ENCODE measurements at regions not wholly inside any gene's neighbourhood (a gene's known extent, or its start where the extent isn't known, plus 50 kb on each side); places are given as distances from the start of the nearest gene placed in this dataset.

DNA sequence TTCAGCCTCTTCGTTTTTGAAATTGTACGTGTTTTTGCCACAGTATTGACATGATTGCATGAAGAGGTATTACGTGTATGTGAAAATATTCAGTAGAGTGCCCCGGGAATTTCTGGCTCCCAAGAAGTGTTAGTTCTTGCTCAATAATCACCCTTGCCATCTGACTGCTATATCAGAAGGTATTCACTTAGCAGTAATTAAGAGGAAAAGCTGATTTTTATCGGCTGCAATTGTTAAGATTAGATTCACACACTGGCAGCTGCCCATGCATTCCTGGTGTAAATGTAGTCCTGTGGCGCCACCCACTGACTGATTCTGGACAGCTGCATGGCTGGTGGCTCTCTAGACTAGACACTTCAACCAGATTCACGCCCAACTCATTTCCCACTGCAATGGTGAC, 440.1 kb upstream of the ADAMTS16 start:
- ATAC-seq = no peak

DNA sequence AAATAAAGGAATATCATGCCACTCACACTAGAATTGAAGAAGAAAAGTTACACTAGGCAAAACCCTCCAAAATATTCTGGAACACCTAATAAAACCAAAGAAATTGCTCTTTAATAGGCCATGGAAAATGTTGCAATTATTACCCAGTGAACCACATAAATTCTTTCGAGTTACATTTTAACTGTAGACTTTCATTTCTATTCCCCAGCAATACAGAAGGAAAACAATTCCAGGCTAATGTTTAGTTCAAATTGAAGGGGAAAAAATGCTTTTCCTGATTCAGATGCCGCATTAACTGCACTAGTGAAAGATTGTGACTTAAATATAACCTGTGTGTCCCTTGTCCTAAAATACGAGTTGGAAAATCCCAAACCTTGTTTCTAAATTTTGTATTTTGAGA, 439.3 kb upstream of the ADAMTS16 start:
- H3K4me1 Mint-ChIP-seq = no peaks in the 10 kb centered on the region
- no peak overlapping the region for H3K4me3 Mint-ChIP-seq
- ATAC-seq = no peak
- H3K9me3 Mint-ChIP-seq = peaks cover 3% of the 10 kb centered on the region
- no peaks in the 10 kb centered on the region for H3K36me3 Mint-ChIP-seq
- no peaks in the 10 kb centered on the region for H3K27me3 Mint-ChIP-seq
- no peak overlapping the region for H3K27ac Mint-ChIP-seq

More for the DNA sequence above, 440.1 kb upstream of the ADAMTS16 start:
- H3K4me1 Mint-ChIP-seq = no peaks in the 10 kb centered on the region
- H3K27ac Mint-ChIP-seq = no peak overlapping the region
- H3K36me3 Mint-ChIP-seq = no peaks in the 10 kb centered on the region
- no peak overlapping the region for H3K4me3 Mint-ChIP-seq
- peaks cover 7% of the 10 kb centered on the region for H3K9me3 Mint-ChIP-seq
- no peaks in the 10 kb centered on the region for H3K27me3 Mint-ChIP-seq

GRCh38 chr5:4703931-4704458, 436.1 kb upstream of the ADAMTS16 start:
- ATAC-seq = no peak
- no peaks in the 10 kb centered on the region for H3K36me3 Mint-ChIP-seq
- no peaks in the 10 kb centered on the region for H3K4me1 Mint-ChIP-seq
- no peaks in the 10 kb centered on the region for H3K27me3 Mint-ChIP-seq
- no peak overlapping the region for H3K27ac Mint-ChIP-seq
- H3K9me3 Mint-ChIP-seq = no peaks in the 10 kb centered on the region
- H3K4me3 Mint-ChIP-seq = no peak overlapping the region

DNA sequence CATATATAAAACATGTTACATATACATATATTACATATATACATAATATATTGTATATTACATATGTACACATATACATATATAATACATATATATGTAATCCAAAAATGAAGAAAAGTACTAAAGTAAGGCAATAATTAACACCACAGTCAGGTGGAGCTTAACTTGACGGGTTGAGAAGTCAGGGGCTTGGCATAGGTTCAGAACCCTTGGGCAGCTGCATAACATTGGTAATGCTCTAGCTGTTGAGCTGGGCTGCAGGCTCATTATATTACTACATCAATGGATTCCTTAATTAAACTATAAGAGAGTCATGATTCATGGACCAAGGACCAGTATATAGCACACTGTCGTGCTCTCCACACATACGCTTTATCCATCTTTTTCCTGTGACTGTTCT, 435.2 kb upstream of the ADAMTS16 start:
- no peaks in the 10 kb centered on the region for H3K9me3 Mint-ChIP-seq
- H3K4me1 Mint-ChIP-seq = no peaks in the 10 kb centered on the region
- no peak overlapping the region for H3K27ac Mint-ChIP-seq
- H3K36me3 Mint-ChIP-seq = no peaks in the 10 kb centered on the region
- H3K27me3 Mint-ChIP-seq = no peaks in the 10 kb centered on the region
- no peak for ATAC-seq
- no peak overlapping the region for H3K4me3 Mint-ChIP-seq

- Mint-ChIP-seq H3K27ac (no peak overlapping the region), H3K27me3 (no peaks in the 10 kb centered on the region), H3K4me1 (no peaks in the 10 kb centered on the region), H3K4me3 (no peak overlapping the region), H3K36me3 (no peaks in the 10 kb centered on the region), H3K9me3 (peaks cover 16% of the 10 kb centered on the region)
- no peak for ATAC-seq
Observed at GRCh38 chr5:4716781-4717180, 423.3 kb upstream of the ADAMTS16 start.

- no peak for ATAC-seq
- no peaks in the 10 kb centered on the region for H3K36me3 Mint-ChIP-seq
- H3K27me3 Mint-ChIP-seq = no peaks in the 10 kb centered on the region
- peaks cover 15% of the 10 kb centered on the region for H3K9me3 Mint-ChIP-seq
- no peaks in the 10 kb centered on the region for H3K4me1 Mint-ChIP-seq
- no peak overlapping the region for H3K27ac Mint-ChIP-seq
- no peak overlapping the region for H3K4me3 Mint-ChIP-seq
Observed at GRCh38 chr5:4717446-4717845, 422.7 kb upstream of the ADAMTS16 start.

DNA sequence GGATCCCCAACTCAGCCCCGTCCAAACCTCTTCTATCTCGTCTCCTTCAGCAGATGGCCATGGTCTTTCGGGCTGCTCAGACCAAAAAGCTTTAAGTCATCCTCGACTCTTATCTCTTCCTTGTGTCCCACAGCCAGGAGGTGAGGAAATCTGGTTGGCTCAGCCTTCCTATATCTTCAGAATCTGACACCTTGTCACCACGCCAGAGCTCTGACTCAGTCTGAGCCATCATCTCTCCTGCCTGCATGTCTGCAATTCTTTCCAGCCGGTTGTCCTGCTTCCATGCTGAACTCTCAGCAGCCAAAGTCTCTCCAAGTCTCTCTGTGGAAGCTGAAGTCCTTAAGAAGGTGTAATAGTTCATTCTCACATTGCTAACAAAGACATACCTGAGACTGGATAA, 419.3 kb upstream of the ADAMTS16 start:
- H3K9me3 Mint-ChIP-seq = peaks cover 8% of the 10 kb centered on the region
- ATAC-seq = no peak
- no peak overlapping the region for H3K27ac Mint-ChIP-seq
- H3K4me3 Mint-ChIP-seq = no peak overlapping the region
- no peaks in the 10 kb centered on the region for H3K27me3 Mint-ChIP-seq
- no peaks in the 10 kb centered on the region for H3K36me3 Mint-ChIP-seq
- H3K4me1 Mint-ChIP-seq = no peaks in the 10 kb centered on the region

DNA sequence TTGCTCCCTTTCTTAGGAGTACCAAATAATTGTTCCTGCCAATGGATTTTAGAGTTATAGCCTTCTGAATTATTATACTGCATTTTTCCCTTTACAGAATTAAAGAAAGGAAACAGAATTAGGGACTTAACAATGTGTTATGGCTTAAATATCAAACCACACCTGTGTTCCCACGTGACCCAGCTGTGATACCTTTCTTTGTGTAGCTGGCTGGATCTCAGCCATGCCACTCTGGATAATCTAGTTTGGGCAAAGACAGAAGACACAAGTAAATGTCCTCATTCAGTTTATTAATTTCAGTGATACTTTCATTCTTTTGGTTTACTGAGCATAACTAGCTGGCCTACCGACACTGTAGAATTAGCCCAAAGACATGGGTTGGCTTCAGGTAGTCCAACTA, 417.2 kb upstream of the ADAMTS16 start:
- H3K9me3 Mint-ChIP-seq = peaks cover 8% of the 10 kb centered on the region
- H3K4me1 Mint-ChIP-seq = no peaks in the 10 kb centered on the region
- no peak for ATAC-seq
- no peaks in the 10 kb centered on the region for H3K36me3 Mint-ChIP-seq
- H3K27me3 Mint-ChIP-seq = no peaks in the 10 kb centered on the region
- no peak overlapping the region for H3K27ac Mint-ChIP-seq
- no peak overlapping the region for H3K4me3 Mint-ChIP-seq

- H3K36me3 Mint-ChIP-seq = no peaks in the 10 kb centered on the region
- no peak overlapping the region for H3K4me3 Mint-ChIP-seq
- peaks cover 6% of the 10 kb centered on the region for H3K9me3 Mint-ChIP-seq
- H3K27ac Mint-ChIP-seq = no peak overlapping the region
- no peak for ATAC-seq
- H3K27me3 Mint-ChIP-seq = no peaks in the 10 kb centered on the region
- H3K4me1 Mint-ChIP-seq = no peaks in the 10 kb centered on the region
Observed at GRCh38 chr5:4725594-4725993, 414.5 kb upstream of the ADAMTS16 start.

DNA sequence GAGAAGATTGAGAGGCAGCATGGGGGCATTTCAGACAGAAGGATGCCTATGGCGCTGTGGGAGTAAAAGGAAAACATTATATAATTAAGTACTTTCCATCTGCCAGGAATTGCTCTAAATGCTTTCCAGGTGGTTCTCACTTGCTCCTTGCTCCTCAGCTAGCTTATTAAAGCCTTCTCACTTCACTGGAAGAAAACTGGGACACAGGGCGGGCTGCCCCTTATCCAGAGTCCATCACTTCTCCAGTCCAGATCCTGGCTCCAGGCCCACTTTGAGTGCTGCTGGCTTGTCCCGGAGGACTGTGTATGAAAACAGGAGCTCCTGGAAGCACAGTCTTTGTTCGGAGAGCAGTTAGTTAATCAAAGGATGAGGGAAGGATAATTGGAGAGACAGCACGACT, 409.9 kb upstream of the ADAMTS16 start:
- H3K4me3 Mint-ChIP-seq = no peak overlapping the region
- no peaks in the 10 kb centered on the region for H3K27me3 Mint-ChIP-seq
- no peaks in the 10 kb centered on the region for H3K4me1 Mint-ChIP-seq
- ATAC-seq = no peak
- no peak overlapping the region for H3K27ac Mint-ChIP-seq
- no peaks in the 10 kb centered on the region for H3K9me3 Mint-ChIP-seq
- no peaks in the 10 kb centered on the region for H3K36me3 Mint-ChIP-seq

DNA sequence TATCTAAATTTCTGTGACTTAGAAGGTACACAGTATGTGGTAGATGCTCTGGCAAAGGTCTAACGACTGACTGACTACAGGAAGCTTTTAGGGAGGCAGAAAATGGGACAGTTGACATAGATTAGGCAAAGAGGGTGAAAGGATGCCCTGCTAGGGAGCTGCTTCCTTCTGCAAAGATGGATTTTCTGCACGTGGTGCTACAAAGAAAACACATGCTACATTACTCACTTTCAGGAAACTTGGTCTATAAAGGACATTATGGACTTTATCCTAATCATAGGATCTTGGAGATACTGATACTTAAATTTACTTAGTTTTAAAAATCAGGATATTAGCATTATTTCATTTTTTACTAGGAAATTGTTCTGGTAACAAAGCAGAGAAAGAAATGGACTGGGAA, 405.8 kb upstream of the ADAMTS16 start:
- H3K4me3 Mint-ChIP-seq = no peak overlapping the region
- H3K27me3 Mint-ChIP-seq = no peaks in the 10 kb centered on the region
- no peaks in the 10 kb centered on the region for H3K4me1 Mint-ChIP-seq
- no peak overlapping the region for H3K27ac Mint-ChIP-seq
- no peak for ATAC-seq
- no peaks in the 10 kb centered on the region for H3K9me3 Mint-ChIP-seq
- H3K36me3 Mint-ChIP-seq = no peaks in the 10 kb centered on the region

DNA sequence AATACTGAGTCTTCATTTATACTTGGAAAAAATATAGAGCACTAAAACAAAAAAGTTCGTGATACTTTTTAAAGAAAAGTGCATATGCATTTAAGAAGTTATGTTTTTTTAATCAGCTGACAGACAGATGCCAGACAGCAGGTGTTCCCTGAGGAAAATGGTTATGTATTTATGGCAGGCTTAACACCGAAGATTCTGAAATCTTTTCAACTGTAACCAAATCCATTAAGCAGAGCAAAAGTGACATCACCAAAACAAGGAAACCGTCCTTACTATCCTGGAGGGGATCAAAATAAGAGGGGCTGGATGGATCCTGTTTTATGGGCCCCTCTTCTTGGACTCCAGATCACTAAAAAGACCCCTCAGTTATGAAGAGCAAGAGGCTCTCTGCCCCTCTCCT, 404.9 kb upstream of the ADAMTS16 start:
- Mint-ChIP-seq H3K9me3 (no peaks in the 10 kb centered on the region), H3K36me3 (no peaks in the 10 kb centered on the region), H3K27me3 (no peaks in the 10 kb centered on the region), H3K27ac (no peak overlapping the region), H3K4me3 (no peak overlapping the region), H3K4me1 (no peaks in the 10 kb centered on the region)
- no peak for ATAC-seq

- Mint-ChIP-seq H3K36me3 (no peaks in the 10 kb centered on the region), H3K4me3 (no peak overlapping the region), H3K9me3 (peaks cover 5% of the 10 kb centered on the region), H3K27me3 (no peaks in the 10 kb centered on the region), H3K27ac (no peak overlapping the region), H3K4me1 (no peaks in the 10 kb centered on the region)
- no peak for ATAC-seq
Observed at GRCh38 chr5:4737868-4738267, 402.3 kb upstream of the ADAMTS16 start.

DNA sequence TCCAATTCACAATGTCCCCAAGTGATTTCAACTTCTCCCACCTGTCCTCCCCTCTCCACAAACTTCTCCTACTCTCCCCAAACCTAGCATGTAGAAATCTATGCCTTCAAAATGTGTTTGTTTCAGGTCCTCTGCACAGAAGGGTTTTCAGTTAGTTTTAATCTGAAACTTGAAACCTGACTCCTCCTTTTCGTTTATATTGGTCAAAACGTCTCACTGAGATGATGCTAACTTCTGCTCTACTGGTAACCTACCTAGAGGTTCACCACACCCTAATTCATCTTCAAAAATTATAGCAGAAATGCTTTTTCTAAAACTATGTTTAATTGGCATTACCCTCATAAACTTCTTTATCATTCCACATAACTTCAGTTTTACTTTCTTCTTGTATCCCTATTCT, 401.8 kb upstream of the ADAMTS16 start:
- no peak for ATAC-seq
- Mint-ChIP-seq H3K27me3 (no peaks in the 10 kb centered on the region), H3K4me3 (no peak overlapping the region), H3K4me1 (no peaks in the 10 kb centered on the region), H3K27ac (no peak overlapping the region), H3K36me3 (no peaks in the 10 kb centered on the region), H3K9me3 (peaks cover 5% of the 10 kb centered on the region)

DNA sequence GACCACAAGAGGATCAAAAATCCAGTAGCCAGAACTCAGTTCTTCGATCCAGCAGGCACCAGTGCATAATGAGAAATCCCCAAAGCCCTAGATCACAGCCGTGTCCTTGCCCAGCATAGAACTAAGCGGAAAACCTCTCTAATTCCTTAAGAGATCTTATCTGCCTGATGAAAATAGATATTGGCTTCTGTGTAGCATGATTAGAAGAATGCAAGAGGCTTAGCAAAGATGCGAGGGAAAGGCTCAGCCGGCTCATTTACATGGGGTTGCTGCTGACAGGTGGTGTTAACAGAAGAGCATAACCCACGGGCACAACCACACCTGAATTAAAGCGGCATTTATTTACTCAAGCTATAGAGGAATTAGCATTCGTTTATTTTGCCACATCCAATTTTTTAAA, 400.0 kb upstream of the ADAMTS16 start:
- H3K27me3 Mint-ChIP-seq = no peaks in the 10 kb centered on the region

DNA sequence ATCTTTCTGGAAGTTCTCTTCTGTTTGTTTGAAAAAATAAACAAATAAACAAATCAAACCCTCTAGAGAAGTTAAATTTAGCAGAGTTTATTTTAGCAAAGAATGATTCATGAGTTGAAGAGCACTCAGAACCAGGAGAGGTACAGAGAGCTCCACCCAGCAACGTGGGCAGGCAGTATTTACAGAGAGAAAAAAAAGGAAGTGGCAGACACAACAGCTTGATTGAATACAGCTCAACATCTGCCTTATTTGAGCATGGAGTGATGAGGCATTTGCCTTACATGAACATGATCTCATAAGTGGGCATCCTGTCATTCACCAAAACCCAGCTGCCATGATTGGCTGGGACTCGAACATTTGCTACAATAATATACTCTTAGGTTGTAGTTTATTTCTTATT, 381.6 kb upstream of the ADAMTS16 start:
- ATAC-seq = no peak
- Mint-ChIP-seq H3K4me1 (no peaks in the 10 kb centered on the region), H3K9me3 (no peaks in the 10 kb centered on the region), H3K4me3 (no peak overlapping the region), H3K27ac (no peak overlapping the region), H3K27me3 (no peaks in the 10 kb centered on the region), H3K36me3 (no peaks in the 10 kb centered on the region)

More for the DNA sequence above, 400.0 kb upstream of the ADAMTS16 start:
- Mint-ChIP-seq H3K9me3 (peaks cover 5% of the 10 kb centered on the region), H3K4me3 (no peak overlapping the region), H3K36me3 (no peaks in the 10 kb centered on the region), H3K27ac (no peak overlapping the region), H3K4me1 (no peaks in the 10 kb centered on the region)
- ATAC-seq = no peak

- no peak overlapping the region for H3K4me3 Mint-ChIP-seq
- no peaks in the 10 kb centered on the region for H3K4me1 Mint-ChIP-seq
- H3K9me3 Mint-ChIP-seq = no peaks in the 10 kb centered on the region
- no peak for ATAC-seq
- no peak overlapping the region for H3K27ac Mint-ChIP-seq
- H3K27me3 Mint-ChIP-seq = no peaks in the 10 kb centered on the region
- H3K36me3 Mint-ChIP-seq = no peaks in the 10 kb centered on the region
Observed at GRCh38 chr5:4758996-4759395, 381.1 kb upstream of the ADAMTS16 start.

Measured in stimulated activated memory B cell treated with anti-CD40 and anti-IgM and Interleukin-4, amounts not matched to agents 10 μg/mL and 1 μg/mL and 100 μg/mL, for 72 hours (primary cell).